ENCODE measurements at regions not wholly inside any gene's neighbourhood (a gene's known extent, or its start where the extent isn't known, plus 50 kb on each side); places are given as distances from the start of the nearest gene placed in this dataset.

DNA sequence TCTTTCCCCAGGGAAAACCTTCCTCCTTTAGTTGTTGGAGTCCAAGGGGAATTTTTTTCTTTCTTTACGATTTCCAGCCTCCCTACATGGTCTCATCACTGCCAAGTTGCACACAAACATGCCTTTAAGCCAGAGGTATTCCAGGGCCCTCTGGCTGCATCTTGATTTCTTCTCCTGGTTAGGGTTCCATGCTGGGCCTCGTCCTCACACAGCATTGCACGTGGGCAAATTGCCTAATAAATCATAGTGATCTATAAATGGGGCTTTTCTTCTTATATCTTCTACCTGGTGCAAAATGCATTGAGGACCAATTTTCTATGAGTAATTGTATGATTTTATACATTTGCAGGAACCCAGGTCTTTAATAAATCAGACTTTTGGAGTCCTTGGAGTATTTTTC, 284.2 kb downstream of the C7orf25 start:
- WGBS (ENCODE audit: low lambda C conversion rate) = 0% methylated on average over 3 of the region's 3 CpGs
- Histone ChIP-seq H3K27ac (ENCODE audit: low read depth in 2 of 2, low read length in 1 of 2) (no peak overlapping the region), H3K9me3 (no peaks in the 10 kb centered on the region), H3K4me3 (ENCODE audit: low read depth in 2 of 2, low read length in 1 of 2) (no peak overlapping the region), H3K4me2 (no peak overlapping the region), H3K79me2 (ENCODE audit: insufficient read depth) (no peaks in the 10 kb centered on the region), H3F3A (replicated peaks; ENCODE audit: insufficient read depth) (no peaks in the 10 kb centered on the region), H3K9me2 (no peaks in the 10 kb centered on the region), H3K9ac (no peak overlapping the region), H3K27me3 (ENCODE audit: insufficient read depth) (no peaks in the 10 kb centered on the region), H3K4me1 (ENCODE audit: control insufficient read depth in 1 of 2, insufficient read depth in 2 of 2, low read depth in 1 of 2, low read length in 1 of 2) (no peaks in the 10 kb centered on the region), H2AFZ (ENCODE audit: low read depth) (no peak overlapping the region), H4K20me1 (ENCODE audit: insufficient read depth) (no peaks in the 10 kb centered on the region), H3K36me3 (replicated peaks in 1 of 2; ENCODE audit: control insufficient read depth in 1 of 2, insufficient read depth in 2 of 2, low read length in 1 of 2) (no peaks in the 10 kb centered on the region)
- no peak for TF ChIP-seq RCOR1 (IDR thresholded peaks at IDR 0.05; ENCODE audit: low read length)
- no peak for TF ChIP-seq NRF1 (IDR thresholded peaks at IDR 0.05; ENCODE audit: low read depth, low read length)
- no peak for TF ChIP-seq FOXJ3 (CRISPR knock-in tag; IDR thresholded peaks at IDR 0.05)
- no peak for TF ChIP-seq RAD21 (IDR thresholded peaks at IDR 0.05; ENCODE audit: low read length)
- no peak for TF ChIP-seq FOSL2 (IDR thresholded peaks at IDR 0.05; ENCODE audit: borderline replicate concordance, low read depth)
- TF ChIP-seq, protein P1, sequence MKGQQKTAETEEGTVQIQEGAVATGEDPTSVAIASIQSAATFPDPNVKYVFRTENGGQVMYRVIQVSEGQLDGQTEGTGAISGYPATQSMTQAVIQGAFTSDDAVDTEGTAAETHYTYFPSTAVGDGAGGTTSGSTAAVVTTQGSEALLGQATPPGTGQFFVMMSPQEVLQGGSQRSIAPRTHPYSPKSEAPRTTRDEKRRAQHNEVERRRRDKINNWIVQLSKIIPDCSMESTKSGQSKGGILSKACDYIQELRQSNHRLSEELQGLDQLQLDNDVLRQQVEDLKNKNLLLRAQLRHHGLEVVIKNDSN (IDR thresholded peaks at IDR 0.05; ENCODE audit: borderline replicate concordance, low read depth) = no peak
- no peak for TF ChIP-seq MEF2A (IDR thresholded peaks at IDR 0.05; ENCODE audit: borderline replicate concordance, low read depth)
- TF ChIP-seq SMC3 (IDR thresholded peaks at IDR 0.05; ENCODE audit: low read depth, low read length) = no peak
- TF ChIP-seq POLR2AphosphoS5 (IDR thresholded peaks at IDR 0.05; ENCODE audit: low read depth, low read length) = no peak
- ChIA-PET POLR2A (no interaction called here), CTCF (no interaction called here)
- no peak for DNase-seq

DNA sequence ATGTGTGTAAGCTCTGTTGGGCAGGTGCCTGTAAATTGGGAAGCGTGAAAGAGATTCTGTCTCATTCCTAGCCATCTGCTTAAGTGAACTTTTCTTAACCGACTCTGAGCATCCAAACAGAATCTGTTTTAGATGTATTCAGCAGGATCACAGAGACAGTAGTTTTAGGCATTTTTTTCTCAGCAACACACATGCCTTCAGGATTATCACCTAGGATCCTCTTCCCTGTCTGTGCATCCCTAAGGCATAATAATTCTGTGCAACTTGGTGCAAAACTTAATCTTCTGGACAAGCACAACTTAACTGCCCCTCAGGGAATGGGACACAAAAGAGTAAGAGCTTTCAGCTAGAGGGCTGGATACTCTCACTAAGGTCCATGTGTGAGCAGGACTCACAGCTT, 284.8 kb downstream of the C7orf25 start:
- WGBS (ENCODE audit: low lambda C conversion rate) = 3% methylated on average over 2 of the region's 2 CpGs
- Histone ChIP-seq H3K4me1 (ENCODE audit: control insufficient read depth in 1 of 2, insufficient read depth in 2 of 2, low read depth in 1 of 2, low read length in 1 of 2) (no peaks in the 10 kb centered on the region), H3K27me3 (ENCODE audit: insufficient read depth) (no peaks in the 10 kb centered on the region), H3K9ac (no peak overlapping the region), H4K20me1 (ENCODE audit: insufficient read depth) (no peaks in the 10 kb centered on the region), H3K79me2 (ENCODE audit: insufficient read depth) (no peaks in the 10 kb centered on the region), H2AFZ (ENCODE audit: low read depth) (no peak overlapping the region), H3K9me3 (no peaks in the 10 kb centered on the region), H3K27ac (ENCODE audit: low read depth in 2 of 2, low read length in 1 of 2) (no peak overlapping the region), H3K9me2 (no peaks in the 10 kb centered on the region), H3K4me2 (no peak overlapping the region), H3K4me3 (ENCODE audit: low read depth in 2 of 2, low read length in 1 of 2) (no peak overlapping the region), H3K36me3 (replicated peaks in 1 of 2; ENCODE audit: control insufficient read depth in 1 of 2, insufficient read depth in 2 of 2, low read length in 1 of 2) (no peaks in the 10 kb centered on the region), H3F3A (replicated peaks; ENCODE audit: insufficient read depth) (no peaks in the 10 kb centered on the region)
- no peak for DNase-seq
- TF ChIP-seq EP300 (IDR thresholded peaks at IDR 0.05; ENCODE audit: borderline replicate concordance in 1 of 2, low read depth in 1 of 2, low read length in 1 of 2) (no peak), RAD21 (IDR thresholded peaks at IDR 0.05; ENCODE audit: low read length) (no peak), CHD2 (IDR thresholded peaks at IDR 0.05; ENCODE audit: low read length, partially characterized antibody) (no peak), TCF12 (IDR thresholded peaks at IDR 0.05) (no peak), NFIC (IDR thresholded peaks at IDR 0.05; ENCODE audit: borderline replicate concordance) (no peak), RXRA (IDR thresholded peaks at IDR 0.05; ENCODE audit: borderline replicate concordance, low read depth) (no peak), ELF1 (IDR thresholded peaks at IDR 0.05) (no peak), RCOR1 (IDR thresholded peaks at IDR 0.05; ENCODE audit: low read length) (no peak), SIN3A (IDR thresholded peaks at IDR 0.05; ENCODE audit: borderline replicate concordance, low read depth, low read length) (no peak), FOSL2 (IDR thresholded peaks at IDR 0.05; ENCODE audit: borderline replicate concordance, low read depth) (no peak), POLR2AphosphoS5 (IDR thresholded peaks at IDR 0.05; ENCODE audit: low read depth, low read length) (no peak), TAF1 (IDR thresholded peaks at IDR 0.05; ENCODE audit: borderline replicate concordance, low read depth, low read length) (no peak), SMC3 (IDR thresholded peaks at IDR 0.05; ENCODE audit: low read depth, low read length) (no peak), NRF1 (IDR thresholded peaks at IDR 0.05; ENCODE audit: low read depth, low read length) (no peak)
- CTCF ChIA-PET = no interaction called here
- POLR2A ChIA-PET = no interaction called here

Measured in SK-N-SH (cell line).